Smooth muscle cell (in vitro differentiated cells): ENCODE measurements at regions not wholly inside any gene's neighbourhood (a gene's known extent, or its start where the extent isn't known, plus 50 kb on each side); places are given as distances from the start of the nearest gene placed in this dataset.

ENCODE experiments used
- DNase-seq: peaks from one replicate; lab custom pipeline; 2025; ENCODE audit not compliant: unreplicated experiment; lab: John Stamatoyannopoulos, UW
- H2AFZ ChIP-seq: fragments of 200-600 bp; sonication (generic); 2 replicates; pipeline ENCODE4 v1.6.0; 2016; ENCODE audit warnings: antibody characterized with exemption, low read depth, mild to moderate bottlenecking
- H3F3A ChIP-seq: fragments of 200-600 bp; sonication (generic); 2 replicates; pipeline ENCODE4 v1.6.0; 2017; ENCODE audit warnings: antibody characterized with exemption, low read depth
- H3K27ac ChIP-seq: fragments of 200-600 bp; sonication (generic); 2 replicates; pipeline ENCODE4 v1.5.1; 2016; ENCODE audit warnings: low read depth, mild to moderate bottlenecking
- H3K27me3 ChIP-seq: fragments of 200-600 bp; sonication (generic); 2 replicates; pipeline ENCODE4 v1.6.1; 2016; ENCODE audit warnings: low read depth, mild to moderate bottlenecking
- H3K36me3 ChIP-seq: fragments of 200-600 bp; sonication (generic); 2 replicates; pipeline ENCODE4 v1.5.1; 2016; ENCODE audit warnings: low read depth
- H3K4me1 ChIP-seq: fragments of 200-600 bp; sonication (generic); 2 replicates; pipeline ENCODE4 v1.5.1; 2016; ENCODE audit warnings: low read depth
- H3K4me2 ChIP-seq: fragments of 200-600 bp; sonication (generic); 2 replicates; pipeline ENCODE4 v1.6.0; 2016; ENCODE audit warnings: mild to moderate bottlenecking
- H3K4me3 ChIP-seq: fragments of 200-600 bp; sonication (generic); 2 replicates; pipeline ENCODE4 v1.5.1; 2016; ENCODE audit warnings: mild to moderate bottlenecking
- H3K79me2 ChIP-seq: fragments of 200-600 bp; sonication (generic); 2 replicates; pipeline ENCODE4 v1.6.0; 2016; ENCODE audit warnings: low read depth, mild to moderate bottlenecking
- H3K9ac ChIP-seq: fragments of 200-600 bp; sonication (generic); 2 replicates; pipeline ENCODE4 v1.6.0; 2016; ENCODE audit warnings: low read depth
- H3K9me3 ChIP-seq: fragments of 200-600 bp; sonication (generic); replicated peaks from 2 replicates; pipeline ENCODE4 v1.5.1; 2016; ENCODE audit warnings: low read depth
- H4K20me1 ChIP-seq: fragments of 200-600 bp; sonication (generic); 2 replicates; pipeline ENCODE4 v1.6.0; 2016; ENCODE audit warnings: low read depth
- CTCF ChIP-seq: fragments of 200-600 bp; sonication (generic); IDR thresholded peaks from 2 replicates; pipeline ENCODE4 v1.5.1; 2017; ENCODE audit warnings: borderline replicate concordance, mild to moderate bottlenecking, antibody characterized with exemption; ENCODE audit not compliant: insufficient read depth, poor library complexity, severe bottlenecking
- WGBS: methylation state at CpG from one replicate; pipeline ENCODE4 v1.1.7; 2016; ENCODE audit warnings: low lambda C conversion rate; 5-methylcytosine and 5-hydroxymethylcytosine counted together

- peaks cover 7% of the 10 kb centered on the region for H3K4me1 ChIP-seq
- H3K79me2 ChIP-seq: no peaks in the 10 kb centered on the region
- no peak for TF ChIP-seq CTCF
- H3K9me3 ChIP-seq: no peaks in the 10 kb centered on the region
- H3K27me3 ChIP-seq: no peaks in the 10 kb centered on the region
- no peak overlapping the region for H3K4me2 ChIP-seq
- no peak for DNase-seq
- H3K27ac ChIP-seq: no peak overlapping the region
- no peaks in the 10 kb centered on the region for H4K20me1 ChIP-seq
- WGBS: 82% methylated on average over 5 of the region's 5 CpGs
- H3K9ac ChIP-seq: no peak overlapping the region
- H3F3A ChIP-seq: no peaks in the 10 kb centered on the region
- peak overlapping the region; percentile 10 for H2AFZ ChIP-seq
- no peaks in the 10 kb centered on the region for H3K36me3 ChIP-seq
- H3K4me3 ChIP-seq: no peak overlapping the region
These were observed 862.6 kb downstream of the USP25 start for GRCh38 chr21:16592381-16592780.

DNA sequence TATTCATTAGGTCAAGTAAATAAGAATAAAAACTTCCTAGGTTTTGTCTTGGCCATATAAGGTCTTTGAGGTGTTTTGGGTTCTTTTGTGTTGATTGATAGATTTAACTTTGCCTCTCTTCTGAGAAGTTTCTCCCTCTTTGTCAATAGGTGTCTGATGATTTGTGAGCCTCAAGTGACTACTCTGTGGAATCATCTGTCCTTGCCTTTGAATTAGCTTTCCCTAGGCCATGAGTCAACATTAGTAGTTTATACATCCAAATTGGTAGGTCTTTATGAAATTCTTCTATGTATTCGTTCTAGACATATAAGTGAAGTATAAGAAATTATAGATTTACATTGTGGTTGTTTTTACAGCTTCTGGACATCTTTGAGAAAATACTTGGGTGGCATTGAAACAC lies 864.4 kb downstream of the USP25 start:
- WGBS: 93% methylated on average over 1 of the region's 1 CpG
- no peak overlapping the region for H2AFZ ChIP-seq
- H3K9ac ChIP-seq: no peak overlapping the region
- no peak overlapping the region for H3K27ac ChIP-seq
- no peaks in the 10 kb centered on the region for H4K20me1 ChIP-seq
- no peak for TF ChIP-seq CTCF
- H3K4me1 ChIP-seq: no peaks in the 10 kb centered on the region
- H3K4me3 ChIP-seq: no peak overlapping the region
- DNase-seq: no peak
- no peaks in the 10 kb centered on the region for H3K36me3 ChIP-seq
- H3F3A ChIP-seq: no peaks in the 10 kb centered on the region
- H3K79me2 ChIP-seq: no peaks in the 10 kb centered on the region
- H3K4me2 ChIP-seq: no peak overlapping the region
- no peaks in the 10 kb centered on the region for H3K27me3 ChIP-seq
- H3K9me3 ChIP-seq: no peaks in the 10 kb centered on the region

GRCh38 chr21:16596369-16596768 lies 866.6 kb downstream of the USP25 start:
- WGBS: 90% methylated on average over 4 of the region's 4 CpGs
- Histone ChIP-seq H3K9ac (no peak overlapping the region), H4K20me1 (no peaks in the 10 kb centered on the region), H3K4me2 (no peak overlapping the region), H3K27ac (no peak overlapping the region), H3K4me1 (no peaks in the 10 kb centered on the region), H2AFZ (no peak overlapping the region), H3K4me3 (no peak overlapping the region), H3F3A (no peaks in the 10 kb centered on the region), H3K79me2 (no peaks in the 10 kb centered on the region), H3K9me3 (no peaks in the 10 kb centered on the region), H3K27me3 (no peaks in the 10 kb centered on the region), H3K36me3 (no peaks in the 10 kb centered on the region)
- TF ChIP-seq CTCF: no peak
- no peak for DNase-seq

GRCh38 chr21:16597753-16598152 lies 868.0 kb downstream of the USP25 start:
- H3K4me1 ChIP-seq: no peaks in the 10 kb centered on the region
- H3K27ac ChIP-seq: no peak overlapping the region
- H3K9me3 ChIP-seq: no peaks in the 10 kb centered on the region
- no peaks in the 10 kb centered on the region for H3K36me3 ChIP-seq
- TF ChIP-seq CTCF: no peak
- H3K4me2 ChIP-seq: peak overlapping the region; percentile 21
- no peaks in the 10 kb centered on the region for H3F3A ChIP-seq
- no peak for DNase-seq
- peak overlapping the region; percentile 52 for H2AFZ ChIP-seq
- H4K20me1 ChIP-seq: no peaks in the 10 kb centered on the region
- H3K4me3 ChIP-seq: no peak overlapping the region
- no peaks in the 10 kb centered on the region for H3K79me2 ChIP-seq
- 36% methylated on average over 7 of the region's 7 CpGs for WGBS
- no peak overlapping the region for H3K9ac ChIP-seq
- H3K27me3 ChIP-seq: no peaks in the 10 kb centered on the region
